Activated naive CD4-positive, alpha-beta T cell treated with anti-CD3 and anti-CD28 coated beads, Interleukin-2, amount 50 U/mL, for 72 hours (primary cell): ENCODE measurements at regions not wholly inside any gene's neighbourhood (a gene's known extent, or its start where the extent isn't known, plus 50 kb on each side); places are given as distances from the start of the nearest gene placed in this dataset.
"Not testable (repeated sequence)": the region's sequence is repeated elsewhere in the genome, so short reads cannot be mapped to it uniquely, and the experiment has no call there.

ENCODE experiments used
- ATAC-seq, 2 donors: fragments of 150-1000 bp; cut with Tn5 transposase; 2 replicates each; pipeline ENCODE4 v1.10.0; 2021; ENCODE audit warnings: mild to moderate bottlenecking in 2 of 2, moderate library complexity in 2 of 2
- DNase-seq, 2 donors: peaks; one replicate each; pipeline ENCODE4 v3.0.0; 2021 to 2022; ENCODE audit warnings: low spot score in 2 of 2
- H3K27ac Mint-ChIP-seq, 2 donors: one replicate each; pipeline ENCODE4 v1.8.0; 2022; ENCODE audit warnings: mild to moderate bottlenecking in 2 of 2, mixed read lengths in 2 of 2
- H3K36me3 Mint-ChIP-seq, 2 donors: one replicate each; pipeline ENCODE4 v1.8.0; 2022; ENCODE audit warnings: mixed read lengths in 2 of 2
- H3K9me3 Mint-ChIP-seq, 2 donors: one replicate each; pipeline ENCODE4 v1.8.0; 2022; ENCODE audit warnings: mixed read lengths in 2 of 2

- no peak for DNase-seq
- H3K27ac Mint-ChIP-seq, result no peak overlapping the region
- peaks cover 14 to 20% of the 10 kb centered on the region in 2 donors for H3K9me3 Mint-ChIP-seq
- ATAC-seq, result no peak
- H3K36me3 Mint-ChIP-seq, result peaks cover 0 to 6% of the 10 kb centered on the region in 2 donors
Measured at GRCh38 chr3:80663426-80663825, 895.6 kb upstream of the ROBO1 start.

GRCh38 chr3:80655216-80655615, 887.4 kb upstream of the ROBO1 start:
- Mint-ChIP-seq H3K36me3 (peaks cover 0 to 6% of the 10 kb centered on the region in 2 donors), H3K9me3 (peaks cover 21 to 32% of the 10 kb centered on the region in 2 donors), H3K27ac (no peak overlapping the region)
- ATAC-seq, result no peak
- DNase-seq, result no peak

- Mint-ChIP-seq H3K9me3 (peaks cover 31 to 33% of the 10 kb centered on the region in 2 donors), H3K27ac (no peak overlapping the region), H3K36me3 (no peaks in the 10 kb centered on the region)
- ATAC-seq (no peak), DNase-seq (no peak)
Measured at GRCh38 chr3:80649170-80649569, 881.4 kb upstream of the ROBO1 start.

- no peak for ATAC-seq
- peaks cover 5% of the 10 kb centered on the region in 2 donors for H3K36me3 Mint-ChIP-seq
- no peak overlapping the region for H3K27ac Mint-ChIP-seq
- peaks cover 32 to 33% of the 10 kb centered on the region in 2 donors for H3K9me3 Mint-ChIP-seq
- DNase-seq, result no peak
Measured at GRCh38 chr3:80643421-80643820, 875.6 kb upstream of the ROBO1 start.

- Mint-ChIP-seq H3K27ac (no peak overlapping the region), H3K36me3 (no peaks in the 10 kb centered on the region), H3K9me3 (peaks cover 7 to 11% of the 10 kb centered on the region in 2 donors)
- DNase-seq, result no peak
- no peak for ATAC-seq
Measured at GRCh38 chr3:80618295-80619256, 850.8 kb upstream of the ROBO1 start.

GRCh38 chr3:80612366-80612765, 844.6 kb upstream of the ROBO1 start:
- DNase-seq (no peak), ATAC-seq (no peak)
- peaks cover 11 to 13% of the 10 kb centered on the region in 2 donors for H3K9me3 Mint-ChIP-seq
- H3K36me3 Mint-ChIP-seq, result no peaks in the 10 kb centered on the region
- H3K27ac Mint-ChIP-seq, result no peak overlapping the region

- DNase-seq, ATAC-seq, H3K27ac Mint-ChIP-seq, H3K36me3 Mint-ChIP-seq: not testable (repeated sequence)
- peaks cover 8 to 11% of the 10 kb centered on the region in 2 donors for H3K9me3 Mint-ChIP-seq
Measured at GRCh38 chr3:80608072-80608471, 840.3 kb upstream of the ROBO1 start.

GRCh38 chr3:80606073-80606472, 838.3 kb upstream of the ROBO1 start:
- H3K27ac Mint-ChIP-seq, result no peak overlapping the region
- DNase-seq, result no peak
- ATAC-seq, result no peak
- no peaks in the 10 kb centered on the region for H3K36me3 Mint-ChIP-seq
- H3K9me3 Mint-ChIP-seq, result peaks cover 3 to 12% of the 10 kb centered on the region in 2 donors

- Mint-ChIP-seq H3K9me3 (peaks cover 19 to 21% of the 10 kb centered on the region in 2 donors), H3K27ac (no peak overlapping the region), H3K36me3 (peaks cover 0 to 6% of the 10 kb centered on the region in 2 donors)
- ATAC-seq, result no peak
- DNase-seq, result no peak
Measured at GRCh38 chr3:80601479-80601878, 833.7 kb upstream of the ROBO1 start.

GRCh38 chr3:80592792-80593191, 825.0 kb upstream of the ROBO1 start:
- DNase-seq (no peak), ATAC-seq (no peak)
- Mint-ChIP-seq H3K27ac (no peak overlapping the region), H3K9me3 (peaks cover 9 to 12% of the 10 kb centered on the region in 2 donors), H3K36me3 (peaks cover 0 to 11% of the 10 kb centered on the region in 2 donors)

GRCh38 chr3:80586338-80586737, 818.5 kb upstream of the ROBO1 start:
- Mint-ChIP-seq H3K36me3 (no peaks in the 10 kb centered on the region), H3K27ac (no peak overlapping the region), H3K9me3 (no peaks in the 10 kb centered on the region)
- DNase-seq, result no peak
- ATAC-seq, result no peak

- no peak for ATAC-seq
- Mint-ChIP-seq H3K9me3 (peaks cover 11 to 14% of the 10 kb centered on the region in 2 donors), H3K36me3 (no peaks in the 10 kb centered on the region), H3K27ac (no peak overlapping the region)
- no peak for DNase-seq
Measured at GRCh38 chr3:80580146-80580545, 812.3 kb upstream of the ROBO1 start.

- Mint-ChIP-seq H3K27ac (no peak overlapping the region), H3K9me3 (peaks cover 0 to 7% of the 10 kb centered on the region in 2 donors), H3K36me3 (no peaks in the 10 kb centered on the region)
- DNase-seq, result no peak
- ATAC-seq, result no peak
Measured at GRCh38 chr3:80564391-80564790, 796.6 kb upstream of the ROBO1 start.

- no peak for DNase-seq
- H3K36me3 Mint-ChIP-seq, result no peaks in the 10 kb centered on the region
- H3K27ac Mint-ChIP-seq, result no peak overlapping the region
- no peak for ATAC-seq
- H3K9me3 Mint-ChIP-seq, result peaks cover 6 to 9% of the 10 kb centered on the region in 2 donors
Measured at GRCh38 chr3:80559701-80560100, 791.9 kb upstream of the ROBO1 start.

- H3K36me3 Mint-ChIP-seq, result no peaks in the 10 kb centered on the region
- ATAC-seq, result no peak
- H3K9me3 Mint-ChIP-seq, result peaks cover 6 to 14% of the 10 kb centered on the region in 2 donors
- no peak for DNase-seq
- H3K27ac Mint-ChIP-seq, result no peak overlapping the region
Measured at GRCh38 chr3:80556763-80557162, 789.0 kb upstream of the ROBO1 start.

GRCh38 chr3:80554304-80554703, 786.5 kb upstream of the ROBO1 start:
- H3K27ac Mint-ChIP-seq, result no peak overlapping the region
- no peak for DNase-seq
- ATAC-seq, result no peak
- H3K9me3 Mint-ChIP-seq, result peaks cover 6% of the 10 kb centered on the region in 2 donors
- H3K36me3 Mint-ChIP-seq, result no peaks in the 10 kb centered on the region

GRCh38 chr3:80553211-80553610, 785.4 kb upstream of the ROBO1 start:
- no peak for DNase-seq
- no peak for ATAC-seq
- H3K36me3 Mint-ChIP-seq, result no peaks in the 10 kb centered on the region
- peaks cover 5 to 9% of the 10 kb centered on the region in 2 donors for H3K9me3 Mint-ChIP-seq
- H3K27ac Mint-ChIP-seq, result no peak overlapping the region

GRCh38 chr3:80550174-80550573, 782.4 kb upstream of the ROBO1 start:
- Mint-ChIP-seq H3K9me3 (peaks cover 9 to 10% of the 10 kb centered on the region in 2 donors), H3K36me3 (no peaks in the 10 kb centered on the region), H3K27ac (no peak overlapping the region)
- DNase-seq, result no peak
- no peak for ATAC-seq
